Forelimb muscle (tissue), 1 donor: ENCODE measurements at regions not wholly inside any gene's neighbourhood (a gene's known extent, or its start where the extent isn't known, plus 50 kb on each side); places are given as distances from the start of the nearest gene placed in this dataset.

Source experiments
- DNase-seq: peaks from one replicate; pipeline ENCODE4 v3.0.0-alpha.2; 2013; ENCODE audit warnings: low read depth

DNA sequence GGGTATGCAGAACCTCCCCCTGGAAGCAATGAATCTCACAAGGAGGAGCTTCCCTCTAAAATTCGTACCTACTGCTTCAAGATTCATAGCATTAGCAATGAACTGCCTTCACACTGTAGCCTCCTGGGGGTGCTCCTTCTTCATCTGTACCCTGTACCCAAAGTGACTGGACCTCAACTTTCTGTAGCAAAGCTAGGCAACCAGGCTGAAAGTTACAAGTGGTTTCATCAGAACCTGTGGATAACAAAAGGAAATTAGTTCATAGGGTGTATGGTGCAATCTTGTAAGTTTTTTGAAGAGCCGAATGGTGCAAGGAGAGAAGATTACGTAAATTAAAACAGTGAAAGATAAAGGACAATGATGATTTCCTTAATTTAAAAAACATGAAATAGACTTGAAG is 1541.7 kb upstream of the FLRT2 start:
- no peak for DNase-seq

GRCh38 chr14:83991666-83992065 is 1538.3 kb upstream of the FLRT2 start:
- no peak for DNase-seq

GRCh38 chr14:83992857-83993256 is 1537.1 kb upstream of the FLRT2 start:
- no peak for DNase-seq

DNA sequence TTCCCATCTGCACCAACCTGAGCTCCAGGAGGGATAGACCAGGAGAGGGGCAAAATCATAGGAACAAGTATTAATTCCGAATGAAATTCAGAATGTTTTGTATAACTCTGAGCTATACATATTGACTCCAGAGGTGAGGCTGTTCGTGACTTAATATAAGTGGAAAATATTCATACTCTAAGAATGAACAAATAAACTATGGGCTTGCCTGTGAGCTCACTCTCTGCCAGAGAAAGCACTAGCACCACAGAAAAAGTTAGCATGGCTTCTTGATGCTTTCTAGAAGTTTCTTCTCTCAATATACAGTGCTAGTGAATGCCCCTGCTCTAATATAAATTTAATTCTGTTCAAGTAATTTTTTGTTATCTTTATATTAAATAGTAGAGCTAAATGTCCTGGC is 1536.4 kb upstream of the FLRT2 start:
- no peak for DNase-seq

- DNase-seq = no peak
Measured at GRCh38 chr14:83994020-83994419, 1535.9 kb upstream of the FLRT2 start.

DNA sequence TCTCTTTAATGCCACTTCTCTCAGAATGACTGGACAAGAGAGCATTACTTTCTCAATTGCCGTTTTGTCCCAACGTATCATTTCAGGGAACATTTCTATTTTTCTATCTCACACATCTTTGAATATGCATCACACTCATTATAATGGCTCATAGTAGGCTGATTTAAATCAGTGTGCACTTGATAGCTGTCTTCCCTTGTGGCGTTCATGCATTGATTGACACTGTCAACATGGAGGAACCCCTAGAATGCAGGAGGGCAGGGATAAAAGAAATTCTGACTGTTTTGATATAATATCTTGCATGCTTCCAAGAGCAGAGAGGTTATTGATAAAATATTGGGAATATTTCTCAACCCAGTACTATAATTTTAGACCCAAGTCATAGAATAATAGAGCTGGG is 1528.9 kb upstream of the FLRT2 start:
- DNase-seq = no peak

DNA sequence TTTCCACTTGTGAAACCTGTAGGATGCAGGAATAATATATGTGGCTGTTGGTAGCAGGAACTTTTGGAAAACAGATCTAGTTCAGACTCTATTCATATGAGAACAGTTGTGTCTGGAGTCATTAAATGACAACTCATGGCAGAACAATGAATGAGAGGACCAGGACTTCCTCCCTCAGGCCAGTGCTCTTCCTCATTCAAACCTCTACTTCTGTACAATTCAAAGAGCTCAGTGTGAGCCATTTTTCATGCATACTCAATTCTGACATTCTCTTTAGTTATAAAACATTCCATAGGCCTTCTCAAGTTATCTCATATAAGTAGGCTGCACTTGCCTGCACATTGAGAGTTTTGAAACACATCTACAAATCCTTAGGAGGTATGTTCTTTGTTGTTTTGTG is 1526.6 kb upstream of the FLRT2 start:
- DNase-seq = no peak

DNA sequence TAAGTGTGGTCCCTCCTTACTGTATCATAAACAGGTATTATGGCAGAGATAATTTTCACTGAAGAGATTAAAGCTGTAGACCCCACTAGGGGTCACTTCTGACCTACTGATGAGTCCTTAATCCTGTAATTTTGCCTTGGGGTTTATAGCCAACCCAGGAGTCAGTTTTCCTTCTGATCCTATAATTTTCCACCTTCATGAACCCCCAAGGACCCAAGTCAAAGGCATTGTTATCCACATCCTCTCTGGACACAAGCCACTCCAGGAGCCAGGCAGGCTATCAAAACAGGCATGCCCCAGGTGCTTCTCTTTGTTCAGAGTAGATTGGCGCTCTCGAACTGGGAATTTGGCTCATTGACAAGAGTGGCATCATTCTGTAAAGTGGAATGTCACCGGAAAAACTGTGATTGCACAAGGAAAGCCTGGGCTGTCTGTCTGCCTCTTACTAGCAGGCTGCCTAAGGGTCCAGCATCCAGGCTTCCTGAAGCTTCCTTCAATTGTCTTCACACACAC is 1523.2 kb upstream of the FLRT2 start:
- no peak for DNase-seq

DNA sequence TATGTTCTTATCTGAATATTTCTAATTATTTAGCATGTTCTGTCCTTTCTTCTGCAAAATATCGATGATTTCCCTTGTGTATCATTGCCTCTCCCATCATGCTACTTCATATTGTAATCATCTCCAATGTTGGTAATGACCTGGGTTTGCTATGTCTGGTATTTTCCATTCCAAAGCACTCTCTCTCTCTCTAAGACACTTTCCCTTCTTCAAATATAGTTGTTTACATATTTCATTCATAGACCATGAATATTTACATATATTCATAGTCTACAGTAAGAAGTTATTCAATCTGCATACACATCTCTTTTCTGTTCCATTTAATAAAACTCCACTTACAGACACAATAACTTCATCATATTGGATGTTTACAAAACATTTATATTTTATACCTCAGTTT is 1516.5 kb upstream of the FLRT2 start:
- no peak for DNase-seq

DNA sequence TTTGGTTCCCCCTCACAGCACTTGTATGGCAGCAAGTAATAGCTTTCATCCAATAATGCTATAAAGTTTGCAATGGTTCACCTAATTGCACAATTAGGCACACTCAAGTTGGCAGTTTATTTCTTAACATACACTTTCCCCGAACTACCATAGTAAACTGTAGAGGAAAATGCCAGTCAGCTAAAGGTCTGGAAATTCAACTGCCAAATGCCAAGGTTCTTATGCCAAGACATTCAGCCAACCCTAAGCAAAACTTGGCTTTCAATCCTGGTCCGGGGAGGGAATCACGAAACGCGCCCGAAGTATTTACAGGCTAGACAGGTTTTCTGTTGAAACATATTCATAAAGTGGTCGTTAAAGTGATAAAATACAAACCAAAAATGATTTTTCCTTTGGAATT is 1512.4 kb upstream of the FLRT2 start:
- no peak for DNase-seq

- no peak for DNase-seq
Measured at GRCh38 chr14:84021433-84021832, 1508.5 kb upstream of the FLRT2 start.

- DNase-seq = no peak
Measured at GRCh38 chr14:84024231-84024820, 1505.6 kb upstream of the FLRT2 start.

DNA sequence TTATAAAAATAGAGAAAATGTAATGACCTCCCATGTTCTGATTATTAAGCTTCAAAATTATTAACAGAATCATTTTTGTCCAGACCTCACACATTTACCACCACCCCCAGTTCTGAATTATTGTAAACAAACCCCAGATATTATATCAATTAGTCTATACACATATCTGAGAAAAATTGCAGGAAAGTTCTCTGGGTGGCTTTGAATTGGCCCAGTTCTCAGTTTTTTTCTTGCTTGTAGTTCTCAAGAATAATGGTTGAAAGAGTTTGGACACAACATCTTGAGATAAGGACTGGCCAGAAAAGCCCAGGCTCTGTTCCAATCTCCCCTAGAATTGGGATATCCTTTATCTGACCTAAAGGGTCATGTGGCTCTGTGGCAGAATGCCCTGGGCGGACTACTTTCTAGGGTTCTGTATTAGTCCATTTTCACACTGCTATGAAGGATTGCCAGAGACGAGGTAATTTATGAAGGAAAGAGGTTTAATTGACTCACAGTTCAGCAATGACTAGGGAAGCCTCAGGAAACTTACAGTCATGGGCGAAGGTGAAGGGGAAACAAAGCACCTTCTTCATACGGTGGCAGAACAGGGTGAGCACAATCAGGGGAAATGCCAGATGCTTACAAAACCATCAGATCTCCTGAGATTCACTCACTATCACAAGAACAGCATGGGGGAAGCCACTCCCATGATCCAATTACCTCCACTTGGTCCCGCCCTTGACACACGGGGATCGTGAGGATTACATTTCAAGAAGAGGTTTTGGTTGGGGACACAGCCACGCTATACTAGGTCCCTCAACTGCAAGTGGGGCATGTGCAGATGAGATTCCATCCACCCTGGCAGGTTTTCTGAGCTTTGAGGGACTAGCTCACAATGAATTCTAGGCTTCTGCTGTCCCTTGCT is 1504.6 kb upstream of the FLRT2 start:
- no peak for DNase-seq

DNA sequence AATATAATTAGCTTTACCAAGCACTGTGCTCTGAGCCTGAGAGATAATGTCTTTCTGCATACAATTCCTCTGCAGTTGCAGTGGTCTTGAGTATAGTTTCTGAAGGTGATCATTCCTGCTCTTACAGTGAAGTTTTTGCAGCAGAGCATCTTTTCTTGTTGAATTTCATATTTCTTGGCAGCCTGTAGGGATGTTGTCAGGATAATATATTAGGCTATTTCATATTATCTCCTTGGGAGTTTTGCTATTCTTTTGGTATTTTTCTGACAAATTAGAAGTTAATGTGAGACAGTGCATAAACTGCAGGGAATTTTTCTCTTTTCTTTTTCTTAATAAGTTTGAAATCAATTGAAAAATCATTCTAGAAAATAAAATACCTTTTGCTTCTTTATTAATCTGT is 1502.6 kb upstream of the FLRT2 start:
- no peak for DNase-seq

- DNase-seq = no peak
Measured at GRCh38 chr14:84028080-84028604, 1501.8 kb upstream of the FLRT2 start.

GRCh38 chr14:84029246-84029645 is 1500.7 kb upstream of the FLRT2 start:
- no peak for DNase-seq

DNA sequence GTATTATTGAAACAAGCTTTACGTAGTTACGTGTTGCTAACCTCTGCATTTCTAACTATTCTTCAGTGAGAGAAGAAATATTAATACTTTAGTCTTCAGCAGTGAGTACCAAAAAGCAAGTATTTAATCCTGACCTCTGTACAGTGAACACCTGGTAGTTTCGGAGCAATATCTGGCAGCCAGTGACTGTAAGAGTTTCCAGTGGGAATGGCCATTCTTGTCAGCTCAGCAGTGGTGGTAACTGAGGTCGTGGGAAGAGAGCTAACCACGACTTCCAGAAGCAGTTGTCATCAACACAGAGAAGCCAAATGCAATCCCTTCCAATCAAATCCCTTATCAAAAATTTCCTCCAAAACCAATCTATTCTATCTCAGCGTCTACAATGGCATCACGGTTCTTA is 1500.2 kb upstream of the FLRT2 start:
- no peak for DNase-seq

- no peak for DNase-seq
Measured at GRCh38 chr14:84036840-84037239, 1493.1 kb upstream of the FLRT2 start.

DNA sequence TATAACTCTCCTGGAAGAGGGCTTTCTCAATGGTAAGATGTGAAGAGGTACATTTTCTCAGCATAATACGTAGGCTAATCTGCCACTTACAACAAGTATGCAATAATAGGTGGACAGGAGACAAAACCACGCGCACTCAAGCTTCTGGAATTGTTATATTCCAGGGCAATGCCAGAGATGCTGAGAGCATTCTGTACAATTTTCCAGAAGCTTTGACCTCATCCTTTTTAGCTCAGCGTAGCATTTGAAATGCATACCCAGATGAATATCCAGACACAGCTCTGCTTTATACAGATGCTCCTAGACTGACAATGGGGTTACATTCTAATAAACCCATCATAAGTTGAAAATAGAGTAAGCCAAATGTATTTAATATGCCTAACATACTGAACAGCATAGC is 1492.4 kb upstream of the FLRT2 start:
- no peak for DNase-seq

- DNase-seq = no peak
Measured at GRCh38 chr14:84040101-84040500, 1489.8 kb upstream of the FLRT2 start.

DNA sequence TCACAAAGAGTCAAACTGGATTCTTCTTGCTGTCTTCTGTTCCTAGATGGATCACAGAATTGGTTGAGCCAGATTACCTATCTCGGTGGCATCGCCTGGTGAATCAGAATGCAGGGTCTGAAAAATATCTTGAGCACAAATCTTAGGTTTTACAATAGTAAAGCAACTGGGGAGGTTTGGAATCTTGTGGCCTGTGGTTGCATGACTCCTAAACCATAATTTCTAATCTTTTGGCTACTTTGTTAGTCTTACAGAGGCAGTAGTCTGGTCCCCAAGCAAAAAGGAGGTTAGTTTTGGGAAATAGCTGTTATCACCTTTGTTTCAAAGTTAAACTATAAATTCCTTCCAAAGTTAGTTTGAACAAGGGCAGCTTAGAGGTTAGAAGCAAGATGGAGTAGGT is 1488.5 kb upstream of the FLRT2 start:
- DNase-seq = no peak

- DNase-seq = no peak
Measured at GRCh38 chr14:84042992-84043391, 1487.0 kb upstream of the FLRT2 start.
